Duodenal mucosa (tissue), 2 donors: ENCODE measurements at regions not wholly inside any gene's neighbourhood (a gene's known extent, or its start where the extent isn't known, plus 50 kb on each side); places are given as distances from the start of the nearest gene placed in this dataset.
"Not testable (repeated sequence)": the region's sequence is repeated elsewhere in the genome, so short reads cannot be mapped to it uniquely, and the experiment has no call there.

ENCODE experiments used
- H3K27ac ChIP-seq: one replicate; pipeline ENCODE4 v1.7.0; 2013; ENCODE audit warnings: low read depth, low read length
- H3K27me3 ChIP-seq, 2 donors: one replicate each; pipeline ENCODE4 v1.7.0; 2013; ENCODE audit warnings: low read length in 2 of 2, control low read depth in 1 of 2; ENCODE audit not compliant: insufficient read depth in 2 of 2, control insufficient read depth in 1 of 2
- H3K36me3 ChIP-seq, 2 donors: one replicate each; pipeline ENCODE4 v1.7.0; 2013; ENCODE audit warnings: low read length in 2 of 2, control low read depth in 1 of 2; ENCODE audit not compliant: insufficient read depth in 2 of 2, control insufficient read depth in 1 of 2
- H3K4me1 ChIP-seq, 2 donors: one replicate each; pipeline ENCODE4 v1.7.0; 2013; ENCODE audit warnings: low read length in 2 of 2, control low read depth in 1 of 2; ENCODE audit not compliant: insufficient read depth in 2 of 2, control insufficient read depth in 1 of 2
- H3K4me3 ChIP-seq, 2 donors: one replicate each; pipeline ENCODE4 v1.7.0; 2013; ENCODE audit warnings: low read length in 2 of 2, low read depth in 1 of 2
- H3K9ac ChIP-seq, 2 donors: one replicate each; pipeline ENCODE4 v1.7.0; 2013; ENCODE audit warnings: low read length in 2 of 2, low read depth in 1 of 2
- H3K9me3 ChIP-seq, 2 donors: one replicate each; pipeline ENCODE4 v1.7.0; 2013; ENCODE audit warnings: low read length in 2 of 2, control low read depth in 1 of 2; ENCODE audit not compliant: control insufficient read depth in 1 of 2

DNA sequence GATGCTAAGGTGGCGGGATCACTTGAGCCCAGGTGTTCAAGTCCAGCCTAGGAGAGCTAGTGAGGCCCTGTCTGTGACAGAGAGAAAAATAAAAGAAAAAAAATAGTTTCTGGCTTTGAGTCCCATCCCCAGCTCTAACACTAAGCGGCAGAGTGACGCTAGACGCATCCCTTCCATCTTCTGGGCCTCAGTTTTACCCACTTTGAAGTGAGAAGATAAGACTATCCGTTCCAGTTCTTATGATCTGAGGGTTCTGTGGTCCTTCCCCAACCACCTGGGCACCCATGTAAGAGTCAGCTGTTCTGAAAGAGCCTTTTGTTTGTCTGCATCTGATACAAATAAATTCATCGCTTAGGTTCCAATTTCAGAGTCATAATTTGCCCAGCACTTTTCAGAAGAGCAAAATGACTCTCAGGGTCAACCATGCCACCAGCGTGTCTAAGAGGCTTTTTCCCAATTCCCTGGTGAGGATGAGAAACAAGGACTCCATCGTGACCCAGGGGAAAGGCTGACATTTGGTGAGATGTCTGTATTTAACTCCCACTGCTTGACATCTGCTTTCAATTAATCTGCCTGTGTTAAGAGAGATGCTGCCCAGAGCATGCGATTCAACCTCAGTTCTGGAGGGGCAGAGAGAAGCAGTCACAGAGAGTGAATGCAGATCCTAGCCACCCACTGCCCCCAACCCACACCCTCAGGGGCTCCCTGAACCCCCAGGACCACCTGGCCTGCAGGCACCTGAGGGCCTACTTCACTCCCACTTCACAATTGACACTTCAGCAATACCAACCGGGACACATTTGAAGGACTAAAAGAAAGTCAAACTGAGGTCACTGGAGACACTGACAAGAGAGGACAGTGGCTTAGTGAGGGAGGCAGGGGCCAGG, 131.6 kb upstream of the TOP1 start:
- Histone ChIP-seq H3K9ac (no peak overlapping the region), H3K4me1 (no peaks in the 10 kb centered on the region), H3K9me3 (no peaks in the 10 kb centered on the region), H3K36me3 (no peaks in the 10 kb centered on the region), H3K27ac (no peak overlapping the region), H3K27me3 (no peaks in the 10 kb centered on the region), H3K4me3 (no peak overlapping the region)

- no peak overlapping the region for H3K4me3 ChIP-seq
- H3K27ac ChIP-seq, result no peak overlapping the region
- H3K9ac ChIP-seq, result no peak overlapping the region
- H3K27me3 ChIP-seq, result no peaks in the 10 kb centered on the region
- no peaks in the 10 kb centered on the region for H3K4me1 ChIP-seq
- H3K9me3 ChIP-seq, result no peaks in the 10 kb centered on the region
- H3K36me3 ChIP-seq, result no peaks in the 10 kb centered on the region
These were observed 129.3 kb upstream of the TOP1 start for GRCh38 chr20:40899344-40899743.

GRCh38 chr20:40900666-40901215, 127.9 kb upstream of the TOP1 start:
- H3K9ac ChIP-seq, result no peak overlapping the region
- no peak overlapping the region for H3K4me3 ChIP-seq
- no peaks in the 10 kb centered on the region for H3K4me1 ChIP-seq
- no peaks in the 10 kb centered on the region for H3K27me3 ChIP-seq
- H3K27ac ChIP-seq, result no peak overlapping the region
- H3K9me3 ChIP-seq, result no peaks in the 10 kb centered on the region
- no peaks in the 10 kb centered on the region for H3K36me3 ChIP-seq

GRCh38 chr20:40902661-40903060, 126.0 kb upstream of the TOP1 start:
- H3K36me3 ChIP-seq, result no peaks in the 10 kb centered on the region
- H3K9ac ChIP-seq, result no peak overlapping the region
- no peaks in the 10 kb centered on the region for H3K27me3 ChIP-seq
- no peak overlapping the region for H3K4me3 ChIP-seq
- H3K27ac ChIP-seq, result no peak overlapping the region
- no peaks in the 10 kb centered on the region for H3K4me1 ChIP-seq
- no peaks in the 10 kb centered on the region for H3K9me3 ChIP-seq

GRCh38 chr20:40908309-40908708, 120.3 kb upstream of the TOP1 start:
- no peak overlapping the region for H3K27ac ChIP-seq
- H3K9ac ChIP-seq, result no peak overlapping the region
- H3K4me1 ChIP-seq, result no peaks in the 10 kb centered on the region
- H3K4me3 ChIP-seq, result no peak overlapping the region
- no peaks in the 10 kb centered on the region for H3K27me3 ChIP-seq
- no peaks in the 10 kb centered on the region for H3K9me3 ChIP-seq
- H3K36me3 ChIP-seq, result no peaks in the 10 kb centered on the region

DNA sequence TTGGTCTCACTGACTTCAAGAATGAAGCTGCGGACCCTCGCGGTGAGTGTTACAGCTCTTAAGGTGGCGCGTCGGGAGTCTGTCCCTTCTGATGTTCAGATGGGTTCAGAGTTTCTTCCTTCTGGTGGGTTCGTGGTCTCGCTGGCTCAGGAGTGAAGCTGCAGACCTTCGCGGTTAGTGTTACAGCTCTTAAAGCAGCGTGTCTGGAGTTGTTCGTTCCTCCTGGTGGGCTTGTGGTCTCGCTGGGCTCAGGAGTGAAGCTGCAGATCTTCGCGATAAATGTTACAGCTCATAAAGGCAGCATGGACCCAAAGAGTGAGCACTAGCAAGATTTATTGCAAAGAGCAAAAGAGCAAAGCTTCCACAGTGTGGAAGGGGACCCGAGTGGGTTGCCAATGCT, 119.1 kb upstream of the TOP1 start:
- H3K9ac ChIP-seq, H3K4me1 ChIP-seq, H3K27ac ChIP-seq, H3K9me3 ChIP-seq, H3K36me3 ChIP-seq, H3K27me3 ChIP-seq, H3K4me3 ChIP-seq: not testable (repeated sequence)

GRCh38 chr20:40910436-40910835, 118.2 kb upstream of the TOP1 start:
- H3K36me3 ChIP-seq, H3K27ac ChIP-seq, H3K4me3 ChIP-seq, H3K27me3 ChIP-seq, H3K4me1 ChIP-seq, H3K9me3 ChIP-seq, H3K9ac ChIP-seq: not testable (repeated sequence)

DNA sequence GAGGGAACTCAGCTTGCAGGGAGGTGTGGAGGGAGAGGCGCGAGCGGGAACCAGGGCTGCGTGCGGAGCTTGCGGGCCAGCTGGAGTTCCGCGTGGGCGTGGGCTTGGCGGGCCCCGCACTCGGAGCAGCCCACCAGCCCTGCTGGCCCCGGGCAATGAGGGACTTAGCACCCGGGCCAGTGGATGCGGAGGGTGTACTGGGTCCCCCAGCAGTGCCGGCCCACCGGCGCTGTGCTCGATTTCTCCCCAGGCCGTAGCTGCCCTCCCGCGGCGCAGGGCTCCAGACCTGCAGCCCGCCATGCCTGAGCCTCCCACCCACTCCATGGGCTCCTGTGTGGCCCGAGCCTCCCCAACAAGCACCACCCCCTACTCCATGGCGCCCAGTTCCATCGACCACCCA, 117.5 kb upstream of the TOP1 start:
- H3K27ac ChIP-seq, H3K4me3 ChIP-seq, H3K9ac ChIP-seq, H3K4me1 ChIP-seq, H3K9me3 ChIP-seq, H3K36me3 ChIP-seq, H3K27me3 ChIP-seq: not testable (repeated sequence)

DNA sequence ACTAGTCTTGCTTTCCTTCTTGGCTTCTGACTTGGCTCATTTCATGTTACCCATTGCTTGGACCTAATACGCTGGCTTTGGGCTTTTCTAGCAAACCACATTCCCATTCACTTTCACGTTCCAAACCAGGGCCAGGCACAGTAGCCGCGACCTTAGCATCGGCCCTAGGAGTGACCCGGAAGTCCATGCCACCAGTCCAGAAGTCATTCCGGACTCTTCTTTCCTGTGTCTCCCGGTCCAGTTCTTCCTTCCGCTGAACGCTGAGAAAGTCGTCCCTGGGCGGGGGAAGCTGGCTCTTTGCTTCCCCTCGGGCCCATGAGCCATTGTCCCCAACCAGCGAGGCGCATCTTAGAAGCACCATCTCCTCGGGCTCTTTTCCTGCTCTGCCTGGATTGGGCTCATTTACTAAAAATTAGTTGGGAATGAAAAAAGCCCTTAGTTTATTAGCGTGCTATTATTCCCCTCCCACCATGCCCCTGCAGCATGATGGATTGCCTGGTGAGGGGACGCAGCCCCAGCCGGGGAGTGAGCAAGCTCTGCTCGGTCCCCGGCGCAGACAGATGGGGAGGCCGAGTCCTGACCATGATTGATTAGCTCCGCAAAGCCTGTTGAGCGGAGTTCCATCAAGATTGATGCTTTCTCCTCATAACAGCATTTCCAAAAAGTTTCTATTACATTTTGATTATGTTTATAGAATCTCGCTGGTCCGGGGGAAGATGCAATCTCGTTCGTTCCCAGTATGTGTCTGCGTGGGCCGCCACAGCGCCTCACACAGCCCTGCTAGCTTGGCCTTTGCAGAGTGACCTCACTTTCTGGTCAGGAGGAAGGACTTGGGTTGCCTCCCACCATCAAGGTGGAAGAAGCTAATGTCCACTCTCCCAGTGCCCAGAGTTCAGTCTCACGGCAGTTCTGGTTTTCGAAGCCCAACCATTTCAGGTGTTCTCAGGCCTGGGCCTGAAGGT, 115.1 kb upstream of the TOP1 start:
- Histone ChIP-seq H3K27ac (no peak overlapping the region), H3K9ac (no peak overlapping the region), H3K36me3 (no peaks in the 10 kb centered on the region), H3K4me1 (no peaks in the 10 kb centered on the region), H3K4me3 (no peak overlapping the region), H3K27me3 (no peaks in the 10 kb centered on the region), H3K9me3 (no peaks in the 10 kb centered on the region)

- Histone ChIP-seq H3K27me3 (no peaks in the 10 kb centered on the region), H3K9ac (no peak overlapping the region), H3K9me3 (no peaks in the 10 kb centered on the region), H3K4me3 (no peak overlapping the region), H3K36me3 (no peaks in the 10 kb centered on the region), H3K4me1 (no peaks in the 10 kb centered on the region), H3K27ac (no peak overlapping the region)
These were observed 112.9 kb upstream of the TOP1 start for GRCh38 chr20:40915756-40916155.
